ENCODE measurements at regions not wholly inside any gene's neighbourhood (a gene's known extent, or its start where the extent isn't known, plus 50 kb on each side); places are given as distances from the start of the nearest gene placed in this dataset.
"Not testable (repeated sequence)": the region's sequence is repeated elsewhere in the genome, so short reads cannot be mapped to it uniquely, and the experiment has no call there.

DNA sequence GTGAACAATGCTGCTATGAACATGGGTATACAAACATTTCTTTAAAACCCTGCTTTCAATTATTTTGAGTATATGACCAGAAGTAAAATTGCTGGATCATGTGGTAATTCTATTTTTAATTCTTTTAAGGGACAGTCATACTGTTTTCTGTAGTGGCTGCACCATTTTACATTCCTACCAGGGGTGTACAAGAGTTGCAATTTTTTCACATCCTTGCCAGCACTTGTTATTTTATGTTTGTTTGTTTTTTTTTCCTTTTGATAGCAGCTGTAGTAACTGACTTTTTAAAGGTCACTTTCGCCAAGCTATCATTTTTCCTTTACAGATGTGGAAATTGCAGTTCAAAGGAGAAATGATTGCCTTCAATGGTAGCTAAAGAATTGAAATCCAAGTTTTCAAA, 99.5 kb downstream of the GPR85 start:
- no peak for DNase-seq (ENCODE audit: low read depth)
- ChIA-PET CTCF (no interaction called here), POLR2A (no interaction called here)
- H3K27me3 ChIP-seq (ENCODE audit: control insufficient read depth, insufficient read depth, low read length), result no peaks in the 10 kb centered on the region
- H3K36me3 ChIP-seq (ENCODE audit: control insufficient read depth, insufficient read depth, low read length), result no peaks in the 10 kb centered on the region
- TF ChIP-seq, protein P1, sequence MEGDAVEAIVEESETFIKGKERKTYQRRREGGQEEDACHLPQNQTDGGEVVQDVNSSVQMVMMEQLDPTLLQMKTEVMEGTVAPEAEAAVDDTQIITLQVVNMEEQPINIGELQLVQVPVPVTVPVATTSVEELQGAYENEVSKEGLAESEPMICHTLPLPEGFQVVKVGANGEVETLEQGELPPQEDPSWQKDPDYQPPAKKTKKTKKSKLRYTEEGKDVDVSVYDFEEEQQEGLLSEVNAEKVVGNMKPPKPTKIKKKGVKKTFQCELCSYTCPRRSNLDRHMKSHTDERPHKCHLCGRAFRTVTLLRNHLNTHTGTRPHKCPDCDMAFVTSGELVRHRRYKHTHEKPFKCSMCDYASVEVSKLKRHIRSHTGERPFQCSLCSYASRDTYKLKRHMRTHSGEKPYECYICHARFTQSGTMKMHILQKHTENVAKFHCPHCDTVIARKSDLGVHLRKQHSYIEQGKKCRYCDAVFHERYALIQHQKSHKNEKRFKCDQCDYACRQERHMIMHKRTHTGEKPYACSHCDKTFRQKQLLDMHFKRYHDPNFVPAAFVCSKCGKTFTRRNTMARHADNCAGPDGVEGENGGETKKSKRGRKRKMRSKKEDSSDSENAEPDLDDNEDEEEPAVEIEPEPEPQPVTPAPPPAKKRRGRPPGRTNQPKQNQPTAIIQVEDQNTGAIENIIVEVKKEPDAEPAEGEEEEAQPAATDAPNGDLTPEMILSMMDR (IDR thresholded peaks at IDR 0.05; ENCODE audit: insufficient read depth, low read depth, low read length), result no peak
- no peak overlapping the region for H3K4me3 ChIP-seq (ENCODE audit: low read depth, low read length)

DNA sequence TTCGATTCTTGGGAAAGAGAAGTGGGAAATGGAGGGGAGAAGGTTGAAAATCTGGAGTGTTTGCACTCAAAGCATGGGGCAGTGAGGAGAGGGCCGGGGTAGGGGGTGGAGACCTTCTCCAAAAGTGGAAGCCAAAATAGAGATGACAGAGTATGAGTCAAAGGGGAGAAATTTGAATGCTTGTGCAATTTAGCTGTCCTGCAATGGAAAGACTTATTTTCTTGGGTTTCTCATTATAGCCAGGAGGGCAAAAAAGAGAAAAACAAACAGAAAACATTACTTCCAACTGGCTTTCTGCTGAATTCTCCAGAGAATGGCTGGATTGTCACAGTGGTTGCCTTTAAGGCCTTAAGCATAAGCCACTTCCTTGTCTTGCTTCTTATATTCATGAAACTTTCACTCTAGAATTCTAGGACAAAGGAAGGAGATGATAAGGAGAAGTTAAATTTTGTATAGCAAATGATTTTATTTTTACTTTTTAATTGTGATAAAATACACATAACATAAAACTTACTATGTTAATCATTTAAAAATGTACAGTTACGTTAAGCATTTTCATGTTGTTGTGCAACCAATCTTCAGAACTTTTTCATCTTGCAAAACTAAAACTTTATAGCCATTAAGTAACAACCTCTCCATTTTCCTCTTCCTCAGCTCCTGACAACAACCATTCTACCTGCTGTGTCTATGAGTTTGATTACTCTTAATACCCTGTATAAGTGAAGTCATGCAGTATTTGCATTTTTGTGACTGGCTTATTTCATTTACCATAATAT, 100.2 kb downstream of the GPR85 start:
- CTCF ChIA-PET, result interaction anchor here (0.7 kb wide), 1 partner anchor 28 kb away, joined by 3 read pairs; no protein-coding TSS in a partner anchor

GRCh38 chr7:112985377-112985987, 101.1 kb downstream of the GPR85 start:
- CTCF ChIA-PET, result interaction anchor here (0.7 kb wide), 1 partner anchor 29 kb away, joined by 3 read pairs; no protein-coding TSS in a partner anchor
- H3K4me3 ChIP-seq (ENCODE audit: low read depth, low read length), result no peak overlapping the region
- peak; percentile 7 for DNase-seq (ENCODE audit: low read depth)
- H3K27me3 ChIP-seq (ENCODE audit: control insufficient read depth, insufficient read depth, low read length), result no peaks in the 10 kb centered on the region
- TF ChIP-seq, protein P1 (IDR thresholded peaks at IDR 0.05; ENCODE audit: insufficient read depth, low read depth, low read length), result no peak
- POLR2A ChIA-PET, result no interaction called here
- no peaks in the 10 kb centered on the region for H3K36me3 ChIP-seq (ENCODE audit: control insufficient read depth, insufficient read depth, low read length)

More for the DNA sequence above, 100.2 kb downstream of the GPR85 start:
- H3K36me3 ChIP-seq (ENCODE audit: control insufficient read depth, insufficient read depth, low read length), result no peaks in the 10 kb centered on the region
- DNase-seq (ENCODE audit: low read depth), result peak; percentile 19
- POLR2A ChIA-PET, result no interaction called here
- TF ChIP-seq, protein P1 (IDR thresholded peaks at IDR 0.05; ENCODE audit: insufficient read depth, low read depth, low read length), result no peak
- H3K4me3 ChIP-seq (ENCODE audit: low read depth, low read length), result no peak overlapping the region
- H3K27me3 ChIP-seq (ENCODE audit: control insufficient read depth, insufficient read depth, low read length), result no peaks in the 10 kb centered on the region

GRCh38 chr7:112982441-112983063, 104.1 kb downstream of the GPR85 start:
- Histone ChIP-seq H3K4me3 (ENCODE audit: low read depth, low read length) (no peak overlapping the region), H3K36me3 (ENCODE audit: control insufficient read depth, insufficient read depth, low read length) (no peaks in the 10 kb centered on the region), H3K27me3 (ENCODE audit: control insufficient read depth, insufficient read depth, low read length) (no peaks in the 10 kb centered on the region)
- CTCF ChIA-PET, result interaction anchor here (0.6 kb wide), 1 partner anchor 368 kb away, joined by 3 read pairs; no protein-coding TSS in a partner anchor
- TF ChIP-seq, protein P1 (IDR thresholded peaks at IDR 0.05; ENCODE audit: insufficient read depth, low read depth, low read length), result no peak
- POLR2A ChIA-PET, result no interaction called here
- no peak for DNase-seq (ENCODE audit: low read depth)

DNA sequence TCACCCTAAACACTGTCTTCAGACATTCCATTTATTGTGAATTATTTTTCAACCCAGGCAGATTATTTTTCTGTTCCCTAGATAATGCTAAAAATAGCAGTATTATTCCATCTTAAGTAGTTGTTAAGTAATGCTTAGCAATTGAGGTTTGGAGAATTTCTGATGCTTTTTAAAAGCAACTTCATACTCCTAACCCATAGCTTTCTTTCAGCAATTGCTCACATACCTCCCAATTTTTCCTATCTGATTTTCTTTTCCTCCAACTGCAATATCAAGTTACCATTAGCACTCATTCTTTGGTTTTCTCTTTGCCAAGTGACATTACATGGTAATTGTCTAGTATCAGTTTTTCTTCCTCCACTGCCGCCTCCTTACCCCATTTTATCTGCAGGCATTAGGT, 104.7 kb downstream of the GPR85 start:
- no peaks in the 10 kb centered on the region for H3K27me3 ChIP-seq (ENCODE audit: control insufficient read depth, insufficient read depth, low read length)
- ChIA-PET CTCF (interaction anchor here (0.6 kb wide), 1 partner anchor 367 kb away, joined by 3 read pairs; no protein-coding TSS in a partner anchor), POLR2A (no interaction called here)
- no peaks in the 10 kb centered on the region for H3K36me3 ChIP-seq (ENCODE audit: control insufficient read depth, insufficient read depth, low read length)
- no peak overlapping the region for H3K4me3 ChIP-seq (ENCODE audit: low read depth, low read length)
- no peak for DNase-seq (ENCODE audit: low read depth)
- TF ChIP-seq, protein P1 (IDR thresholded peaks at IDR 0.05; ENCODE audit: insufficient read depth, low read depth, low read length), result no peak

DNA sequence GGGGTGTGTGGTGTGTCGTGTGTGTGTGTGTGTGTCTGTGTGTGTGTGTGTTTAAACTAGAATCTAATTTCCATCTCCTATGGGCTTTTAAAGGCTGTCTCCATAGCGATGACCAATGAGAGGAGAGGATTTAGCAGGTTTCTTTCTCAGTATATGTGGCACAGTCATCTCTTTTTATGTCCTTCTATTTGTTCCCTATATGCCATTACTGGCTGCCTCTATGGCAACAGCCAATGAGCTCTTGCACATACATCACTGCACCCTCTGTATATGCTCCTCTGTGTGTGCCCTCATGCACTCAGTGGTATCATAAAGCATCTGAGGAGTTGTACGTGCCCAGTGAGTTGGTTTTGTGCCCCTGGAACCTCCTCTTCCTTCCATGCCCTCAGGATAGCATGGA, 107.6 kb downstream of the GPR85 start:
- DNase-seq (ENCODE audit: low read depth); H3K4me3 ChIP-seq (ENCODE audit: low read depth, low read length); CTCF ChIA-PET; H3K27me3 ChIP-seq (ENCODE audit: control insufficient read depth, insufficient read depth, low read length); H3K36me3 ChIP-seq (ENCODE audit: control insufficient read depth, insufficient read depth, low read length); POLR2A ChIA-PET: not testable (repeated sequence)

DNA sequence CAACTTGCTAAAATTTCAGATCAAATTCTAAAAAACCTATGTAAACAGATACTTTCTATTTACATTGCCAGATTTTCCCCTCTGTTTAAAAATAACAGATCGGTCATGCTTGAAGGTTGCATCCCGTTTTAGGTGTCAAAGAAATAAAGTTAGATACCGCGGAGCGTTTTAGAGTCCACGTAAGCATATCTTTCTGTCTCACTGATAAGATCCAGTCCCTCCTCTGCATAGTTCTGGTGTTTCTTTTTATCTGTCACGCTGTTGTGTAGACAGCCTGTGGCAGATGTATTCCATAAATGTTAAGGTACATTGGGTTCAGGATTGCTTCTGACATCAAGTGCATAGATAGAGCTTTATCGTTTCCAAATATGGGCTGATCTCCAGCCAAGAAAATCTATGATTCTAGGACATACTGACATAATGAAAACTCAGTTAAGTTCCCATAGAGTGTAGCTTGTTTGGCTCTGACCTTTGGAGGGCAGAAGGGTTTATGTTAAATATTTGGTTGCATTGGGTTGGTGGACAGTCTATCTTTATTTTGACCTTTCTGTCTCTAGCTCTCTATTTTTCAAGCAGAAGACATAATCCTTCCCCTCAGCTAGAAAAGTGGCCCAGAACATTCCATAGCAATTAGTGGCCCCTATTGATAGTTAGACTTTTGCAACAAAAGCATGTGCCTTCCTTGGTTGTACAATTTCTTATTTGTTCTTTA, 109.2 kb downstream of the GPR85 start:
- DNase-seq (ENCODE audit: low read depth); CTCF ChIA-PET; H3K36me3 ChIP-seq (ENCODE audit: control insufficient read depth, insufficient read depth, low read length); POLR2A ChIA-PET; H3K4me3 ChIP-seq (ENCODE audit: low read depth, low read length); H3K27me3 ChIP-seq (ENCODE audit: control insufficient read depth, insufficient read depth, low read length): not testable (repeated sequence)
